ENCODE measurements at regions not wholly inside any gene's neighbourhood (a gene's known extent, or its start where the extent isn't known, plus 50 kb on each side); places are given as distances from the start of the nearest gene placed in this dataset.
A peak's percentile ranks its signal among the peaks of the same experiment; 100 is the strongest.

- no peaks in the 10 kb centered on the region for H3K36me3 ChIP-seq (ENCODE audit: insufficient read depth, low read length)
Measured at GRCh38 chr14:34065236-34065635, 114.4 kb upstream of the EGLN3 start.

GRCh38 chr14:34064349-34064748 is 113.5 kb upstream of the EGLN3 start:
- H3K4me3 ChIP-seq (ENCODE audit: low read length) = no peak overlapping the region
- H3K27me3 ChIP-seq (ENCODE audit: insufficient read depth, low read length, poor library complexity, severe bottlenecking) = no peaks in the 10 kb centered on the region
- no peaks in the 10 kb centered on the region for H3K36me3 ChIP-seq (ENCODE audit: insufficient read depth, low read length)
- ChIA-PET CTCF (no interaction called here), POLR2A (no interaction called here)
- H3K4me1 Mint-ChIP-seq = peaks cover 5 to 10% (median 6%) of the 10 kb centered on the region in 3 donors
- H3K9me3 Mint-ChIP-seq = peaks cover 0 to 3% (median 0%) of the 10 kb centered on the region in 5 donors
- H3K27ac ChIP-seq (ENCODE audit: low read depth, low read length) = no peak overlapping the region
- H3K36me3 Mint-ChIP-seq = no peaks in the 10 kb centered on the region
- no peak overlapping the region for H3K4me3 Mint-ChIP-seq
- H3K27ac Mint-ChIP-seq = no peak overlapping the region
- DNase-seq = no peak
- no peaks in the 10 kb centered on the region for H3K9me3 ChIP-seq (ENCODE audit: low read length)
- no peaks in the 10 kb centered on the region for H3K4me1 ChIP-seq (ENCODE audit: insufficient read depth, low read length)
- H3K27me3 Mint-ChIP-seq = peaks cover 5 to 13% of the 10 kb centered on the region in 2 donors

More at GRCh38 chr14:34065236-34065635, 114.4 kb upstream of the EGLN3 start:
- ChIA-PET CTCF (no interaction called here), POLR2A (no interaction called here)
- Histone ChIP-seq H3K9me3 (ENCODE audit: low read length) (no peaks in the 10 kb centered on the region), H3K27ac (ENCODE audit: low read depth, low read length) (no peak overlapping the region), H3K27me3 (ENCODE audit: insufficient read depth, low read length, poor library complexity, severe bottlenecking) (no peaks in the 10 kb centered on the region), H3K4me3 (ENCODE audit: low read length) (no peak overlapping the region), H3K4me1 (ENCODE audit: insufficient read depth, low read length) (no peaks in the 10 kb centered on the region)
- peaks cover 5 to 6% (median 6%) of the 10 kb centered on the region in 3 donors for H3K4me1 Mint-ChIP-seq
- H3K9me3 Mint-ChIP-seq = peaks cover 0 to 3% (median 0%) of the 10 kb centered on the region in 5 donors
- H3K27ac Mint-ChIP-seq = no peak overlapping the region
- H3K27me3 Mint-ChIP-seq = peaks cover 2 to 11% of the 10 kb centered on the region in 2 donors
- no peak for DNase-seq
- H3K36me3 Mint-ChIP-seq = no peaks in the 10 kb centered on the region
- H3K4me3 Mint-ChIP-seq = no peak overlapping the region

- H3K27me3 Mint-ChIP-seq = peaks cover 8 to 15% of the 10 kb centered on the region in 2 donors
- Histone ChIP-seq H3K27me3 (ENCODE audit: insufficient read depth, low read length, poor library complexity, severe bottlenecking) (no peaks in the 10 kb centered on the region), H3K36me3 (ENCODE audit: insufficient read depth, low read length) (no peaks in the 10 kb centered on the region), H3K9me3 (ENCODE audit: low read length) (no peaks in the 10 kb centered on the region), H3K27ac (ENCODE audit: low read depth, low read length) (no peak overlapping the region), H3K4me1 (ENCODE audit: insufficient read depth, low read length) (no peaks in the 10 kb centered on the region), H3K4me3 (ENCODE audit: low read length) (no peak overlapping the region)
- CTCF ChIA-PET = no interaction called here
- peaks cover 5 to 13% (median 6%) of the 10 kb centered on the region in 3 donors for H3K4me1 Mint-ChIP-seq
- no peak overlapping the region for H3K27ac Mint-ChIP-seq
- H3K9me3 Mint-ChIP-seq = peaks cover 0 to 3% (median 0%) of the 10 kb centered on the region in 5 donors
- H3K36me3 Mint-ChIP-seq = no peaks in the 10 kb centered on the region
- POLR2A ChIA-PET = no interaction called here
- no peak for DNase-seq
- H3K4me3 Mint-ChIP-seq = no peak overlapping the region
Measured at GRCh38 chr14:34063470-34064164, 112.7 kb upstream of the EGLN3 start.

- Mint-ChIP-seq H3K9me3 (peaks cover 0 to 3% (median 0%) of the 10 kb centered on the region in 5 donors), H3K4me1 (peaks cover 5 to 13% (median 6%) of the 10 kb centered on the region in 3 donors), H3K4me3 (no peak overlapping the region), H3K27ac (no peak overlapping the region), H3K36me3 (no peaks in the 10 kb centered on the region), H3K27me3 (peaks cover 8 to 15% of the 10 kb centered on the region in 2 donors)
- Histone ChIP-seq H3K27me3 (ENCODE audit: insufficient read depth, low read length, poor library complexity, severe bottlenecking) (no peaks in the 10 kb centered on the region), H3K27ac (ENCODE audit: low read depth, low read length) (no peak overlapping the region), H3K4me1 (ENCODE audit: insufficient read depth, low read length) (no peaks in the 10 kb centered on the region), H3K36me3 (ENCODE audit: insufficient read depth, low read length) (no peaks in the 10 kb centered on the region), H3K4me3 (ENCODE audit: low read length) (no peak overlapping the region), H3K9me3 (ENCODE audit: low read length) (no peaks in the 10 kb centered on the region)
- DNase-seq = no peak
- ChIA-PET POLR2A (no interaction called here), CTCF (no interaction called here)
Measured at GRCh38 chr14:34063042-34063441, 112.2 kb upstream of the EGLN3 start.

- no peak for DNase-seq
- Mint-ChIP-seq H3K27ac (no peak overlapping the region), H3K27me3 (peaks cover 8 to 15% of the 10 kb centered on the region in 2 donors), H3K36me3 (no peaks in the 10 kb centered on the region), H3K9me3 (peaks cover 0 to 1% (median 0%) of the 10 kb centered on the region in 5 donors), H3K4me3 (no peak overlapping the region), H3K4me1 (peaks cover 5 to 13% (median 6%) of the 10 kb centered on the region in 3 donors)
- H3K9me3 ChIP-seq (ENCODE audit: low read length) = no peaks in the 10 kb centered on the region
- H3K27me3 ChIP-seq (ENCODE audit: insufficient read depth, low read length, poor library complexity, severe bottlenecking) = no peaks in the 10 kb centered on the region
- no peaks in the 10 kb centered on the region for H3K36me3 ChIP-seq (ENCODE audit: insufficient read depth, low read length)
- H3K27ac ChIP-seq (ENCODE audit: low read depth, low read length) = no peak overlapping the region
- ChIA-PET CTCF (no interaction called here), POLR2A (no interaction called here)
- H3K4me1 ChIP-seq (ENCODE audit: insufficient read depth, low read length) = no peaks in the 10 kb centered on the region
- no peak overlapping the region for H3K4me3 ChIP-seq (ENCODE audit: low read length)
Measured at GRCh38 chr14:34062353-34062973, 111.6 kb upstream of the EGLN3 start.

GRCh38 chr14:34060651-34060999 is 109.8 kb upstream of the EGLN3 start:
- Histone ChIP-seq H3K4me3 (ENCODE audit: low read length) (peak overlapping the region; percentile 32), H3K9me3 (ENCODE audit: low read length) (no peaks in the 10 kb centered on the region), H3K27me3 (ENCODE audit: insufficient read depth, low read length, poor library complexity, severe bottlenecking) (no peaks in the 10 kb centered on the region), H3K4me1 (ENCODE audit: insufficient read depth, low read length) (no peaks in the 10 kb centered on the region), H3K36me3 (ENCODE audit: insufficient read depth, low read length) (no peaks in the 10 kb centered on the region), H3K27ac (ENCODE audit: low read depth, low read length) (peak overlapping the region; percentile 51)
- H3K4me1 Mint-ChIP-seq = peaks cover 5 to 13% (median 6%) of the 10 kb centered on the region in 3 donors
- DNase-seq = no peak
- no peaks in the 10 kb centered on the region for H3K9me3 Mint-ChIP-seq
- ChIA-PET POLR2A (no interaction called here), CTCF (no interaction called here)
- H3K27ac Mint-ChIP-seq = peak overlapping the region in 4 of 8 donors; percentile 19 to 85 (median 49)
- peaks cover 8 to 15% of the 10 kb centered on the region in 2 donors for H3K27me3 Mint-ChIP-seq
- no peaks in the 10 kb centered on the region for H3K36me3 Mint-ChIP-seq
- peak overlapping the region; percentile 42 to 92 (median 83) for H3K4me3 Mint-ChIP-seq

- Histone ChIP-seq H3K27me3 (ENCODE audit: insufficient read depth, low read length, poor library complexity, severe bottlenecking) (no peaks in the 10 kb centered on the region), H3K4me1 (ENCODE audit: insufficient read depth, low read length) (no peaks in the 10 kb centered on the region), H3K36me3 (ENCODE audit: insufficient read depth, low read length) (no peaks in the 10 kb centered on the region), H3K27ac (ENCODE audit: low read depth, low read length) (peak overlapping the region; percentile 73), H3K4me3 (ENCODE audit: low read length) (peak overlapping the region; percentile 47), H3K9me3 (ENCODE audit: low read length) (no peaks in the 10 kb centered on the region)
- Mint-ChIP-seq H3K27ac (peak overlapping the region in 4 of 8 donors; percentile 32 to 85 (median 58)), H3K4me1 (peaks cover 5 to 13% (median 6%) of the 10 kb centered on the region in 3 donors), H3K27me3 (peaks cover 8 to 15% of the 10 kb centered on the region in 2 donors), H3K9me3 (no peaks in the 10 kb centered on the region), H3K4me3 (peak overlapping the region; percentile 66 to 92 (median 83)), H3K36me3 (no peaks in the 10 kb centered on the region)
- CTCF ChIA-PET = interaction anchor here (1.1 kb wide), 1 partner anchor 12 kb away, joined by 3 read pairs; no protein-coding TSS in a partner anchor
- DNase-seq = peak in 4 of 5 donors; percentile 22 to 47 (median 26)
- POLR2A ChIA-PET = no interaction called here
Measured at GRCh38 chr14:34059925-34060650, 109.2 kb upstream of the EGLN3 start.

Measured in CD8-positive, alpha-beta memory T cell (primary cell).